ENCODE measurements at regions not wholly inside any gene's neighbourhood (a gene's known extent, or its start where the extent isn't known, plus 50 kb on each side); places are given as distances from the start of the nearest gene placed in this dataset.

DNA sequence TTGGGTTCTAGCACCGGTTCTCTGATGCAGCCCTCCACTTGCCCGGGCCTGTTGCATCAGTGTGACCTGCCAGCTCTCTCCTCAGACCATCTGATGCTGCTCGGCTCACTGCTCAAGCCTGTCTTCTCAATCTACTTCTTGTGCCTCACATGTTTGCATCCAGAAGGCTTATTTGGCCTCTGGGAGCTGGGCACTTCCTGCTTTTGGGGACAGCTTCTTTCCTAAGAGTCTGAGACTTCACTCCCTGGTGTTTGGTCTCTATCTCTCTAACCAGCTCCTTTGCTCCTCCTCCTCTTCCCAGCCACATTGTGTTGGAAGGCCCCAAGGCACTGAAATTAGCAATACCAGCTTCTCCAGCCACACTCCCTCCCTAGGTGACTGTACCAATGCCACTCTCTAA lies 212.8 kb downstream of the CDCA7 start:
- H3K4me1 ChIP-seq = peaks cover 8% of the 10 kb centered on the region
- 71 to 84% (median 75%) methylated on average over 3 of the region's 3 CpGs for WGBS, 3 donors
- H3K36me3 ChIP-seq (ENCODE audit: insufficient read depth in 1 of 2, low read depth in 1 of 2) = no peaks in the 10 kb centered on the region
- no peaks in the 10 kb centered on the region for H3K27me3 ChIP-seq (ENCODE audit: insufficient read depth in 3 of 3, low read length in 2 of 3)
- intact Hi-C loops (cut with DNase I) = no loop called here
- H3K4me3 ChIP-seq = no peak overlapping the region
- H3K9me3 ChIP-seq = no peaks in the 10 kb centered on the region
- TF ChIP-seq, protein P1, sequence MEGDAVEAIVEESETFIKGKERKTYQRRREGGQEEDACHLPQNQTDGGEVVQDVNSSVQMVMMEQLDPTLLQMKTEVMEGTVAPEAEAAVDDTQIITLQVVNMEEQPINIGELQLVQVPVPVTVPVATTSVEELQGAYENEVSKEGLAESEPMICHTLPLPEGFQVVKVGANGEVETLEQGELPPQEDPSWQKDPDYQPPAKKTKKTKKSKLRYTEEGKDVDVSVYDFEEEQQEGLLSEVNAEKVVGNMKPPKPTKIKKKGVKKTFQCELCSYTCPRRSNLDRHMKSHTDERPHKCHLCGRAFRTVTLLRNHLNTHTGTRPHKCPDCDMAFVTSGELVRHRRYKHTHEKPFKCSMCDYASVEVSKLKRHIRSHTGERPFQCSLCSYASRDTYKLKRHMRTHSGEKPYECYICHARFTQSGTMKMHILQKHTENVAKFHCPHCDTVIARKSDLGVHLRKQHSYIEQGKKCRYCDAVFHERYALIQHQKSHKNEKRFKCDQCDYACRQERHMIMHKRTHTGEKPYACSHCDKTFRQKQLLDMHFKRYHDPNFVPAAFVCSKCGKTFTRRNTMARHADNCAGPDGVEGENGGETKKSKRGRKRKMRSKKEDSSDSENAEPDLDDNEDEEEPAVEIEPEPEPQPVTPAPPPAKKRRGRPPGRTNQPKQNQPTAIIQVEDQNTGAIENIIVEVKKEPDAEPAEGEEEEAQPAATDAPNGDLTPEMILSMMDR (IDR thresholded peaks at IDR 0.05) = no peak
- ATAC-seq (no peak), DNase-seq (no peak)
- H3K27ac ChIP-seq = no peak overlapping the region

DNA sequence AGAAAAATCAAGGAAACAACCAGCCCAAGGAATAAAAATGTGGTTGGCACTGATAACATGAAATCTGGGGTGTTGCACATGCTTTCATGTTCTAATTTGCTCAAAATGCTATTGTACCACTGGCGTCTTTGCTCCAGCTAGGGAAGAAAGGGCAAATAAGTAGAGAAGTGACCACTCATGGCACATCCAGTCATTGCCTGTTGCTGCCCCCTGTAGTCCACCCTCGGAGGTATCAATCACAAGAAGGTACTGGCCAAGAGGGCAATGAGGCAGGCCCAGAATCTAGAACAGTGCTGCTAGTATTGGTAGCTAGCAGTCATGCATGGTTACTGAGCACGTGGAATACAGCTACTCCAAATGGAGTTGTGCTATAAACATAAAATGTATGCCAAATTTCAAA lies 213.4 kb downstream of the CDCA7 start:
- ATAC-seq = no peak
- peak in 1 of 2 donors; percentile 23 for DNase-seq
- WGBS, 3 donors = 47 to 66% (median 52%) methylated on average over 3 of the region's 3 CpGs
- Histone ChIP-seq H3K27ac (no peak overlapping the region), H3K36me3 (ENCODE audit: insufficient read depth in 1 of 2, low read depth in 1 of 2) (no peaks in the 10 kb centered on the region), H3K9me3 (no peaks in the 10 kb centered on the region), H3K4me1 (peaks cover 8% of the 10 kb centered on the region), H3K4me3 (no peak overlapping the region), H3K27me3 (ENCODE audit: insufficient read depth in 3 of 3, low read length in 2 of 3) (no peaks in the 10 kb centered on the region)
- intact Hi-C loops (cut with DNase I) = no loop called here
- TF ChIP-seq, protein P1 (IDR thresholded peaks at IDR 0.05) = peak; percentile 22

DNA sequence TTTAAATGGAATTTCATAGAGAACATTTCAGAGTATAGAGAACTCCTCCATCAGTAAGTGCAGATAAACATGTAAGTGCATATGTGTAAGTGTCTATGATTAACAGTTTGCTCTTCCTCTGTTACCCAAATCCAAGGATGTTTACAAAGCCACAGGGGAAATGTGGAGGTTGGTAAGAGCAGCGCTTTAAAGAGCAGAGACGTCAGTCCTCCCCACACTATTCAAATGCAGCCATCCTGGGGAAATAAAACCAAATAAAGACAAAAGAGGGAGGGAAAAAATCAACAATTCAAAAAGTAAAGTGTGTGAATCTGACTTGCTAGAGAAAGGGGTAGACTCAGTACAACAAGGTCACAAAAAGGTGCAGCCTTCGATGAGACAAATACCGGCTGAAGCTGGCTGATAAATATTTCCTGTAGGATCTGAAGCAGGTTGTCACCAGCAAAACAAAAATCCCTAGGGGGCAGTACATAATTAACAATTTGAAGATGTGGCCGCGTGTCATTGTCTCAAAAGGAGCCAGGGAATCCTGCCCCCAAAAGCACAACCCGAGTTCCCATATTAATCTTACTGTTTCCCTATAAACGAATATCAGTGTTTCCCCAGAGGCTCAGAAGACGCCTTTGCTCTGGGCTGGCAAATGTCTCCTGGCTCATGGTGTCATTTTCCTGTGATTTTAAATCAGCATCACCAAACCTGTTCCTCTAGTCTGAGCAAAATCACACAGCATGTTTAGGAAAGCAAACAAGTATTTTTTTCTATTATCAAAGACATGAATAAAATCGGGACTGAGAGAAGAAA lies 216.5 kb downstream of the CDCA7 start:
- intact Hi-C loops (cut with DNase I) = loop anchor here (5.0 to 10.0 kb wide), 6 partner anchors 94 to 764 kb away; partner anchors contain the start of gene SP9 (in 1 of the 2)
- TF ChIP-seq, protein P1 (IDR thresholded peaks at IDR 0.05) = peak; percentile 47
- no peak overlapping the region for H3K27ac ChIP-seq
- peak; percentile 54 to 91 (median 72) for ATAC-seq
- no peaks in the 10 kb centered on the region for H3K36me3 ChIP-seq (ENCODE audit: insufficient read depth in 1 of 2, low read depth in 1 of 2)
- H3K4me3 ChIP-seq = peak overlapping the region; percentile 35
- 12 to 17% (median 13%) methylated on average over 10 of the region's 10 CpGs for WGBS, 3 donors
- H3K9me3 ChIP-seq = no peaks in the 10 kb centered on the region
- DNase-seq = no peak
- H3K4me1 ChIP-seq = peaks cover 8% of the 10 kb centered on the region
- no peaks in the 10 kb centered on the region for H3K27me3 ChIP-seq (ENCODE audit: insufficient read depth in 3 of 3, low read length in 2 of 3)

DNA sequence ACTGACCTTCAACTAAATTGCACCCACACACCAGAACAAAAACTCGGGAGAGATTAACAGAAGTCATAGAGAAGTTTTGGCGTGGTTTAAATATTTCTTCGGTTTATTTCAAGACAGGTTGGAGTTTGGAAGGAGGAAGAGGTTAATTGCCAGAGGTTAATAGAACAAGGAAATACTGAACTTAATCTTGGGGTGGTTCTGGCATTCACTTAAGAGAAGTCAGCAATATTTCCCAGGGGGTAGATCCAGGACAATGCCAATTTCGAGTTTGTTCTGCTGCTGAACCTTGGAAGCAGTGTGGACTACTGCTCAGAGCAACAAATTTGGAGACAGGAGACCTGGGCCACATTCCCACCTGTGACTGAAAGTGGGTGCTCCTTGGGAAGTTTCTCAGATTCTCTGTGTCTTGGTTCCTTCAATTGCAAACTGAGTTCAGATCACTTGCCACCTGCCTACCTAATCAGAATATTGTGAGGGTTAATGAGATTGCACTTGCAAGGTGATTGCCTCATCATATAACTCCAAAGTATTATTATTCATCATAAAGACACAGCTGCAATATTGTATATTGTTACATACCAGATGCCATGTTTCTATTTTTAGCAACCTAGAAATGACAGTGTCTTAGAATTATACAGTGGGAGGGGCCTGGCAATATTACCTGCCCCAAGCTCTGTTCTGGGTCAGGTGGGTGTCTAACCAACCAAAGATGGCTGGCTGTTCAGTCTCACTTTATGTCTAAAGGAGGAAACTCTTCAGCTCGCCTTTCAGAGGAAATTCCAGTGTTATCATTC lies 217.4 kb downstream of the CDCA7 start:
- intact Hi-C loops (cut with DNase I) = loop anchor here (5.0 to 10.0 kb wide), 6 partner anchors 93 to 763 kb away; partner anchors contain the start of gene SP9 (in 1 of the 2)
- peak in 1 of 4 donors; percentile 20 for ATAC-seq

More for the DNA sequence above, 217.4 kb downstream of the CDCA7 start:
- TF ChIP-seq, protein P1 (IDR thresholded peaks at IDR 0.05) = no peak
- DNase-seq = no peak
- Histone ChIP-seq H3K4me1 (peaks cover 8% of the 10 kb centered on the region), H3K27ac (no peak overlapping the region), H3K27me3 (ENCODE audit: insufficient read depth in 3 of 3, low read length in 2 of 3) (no peaks in the 10 kb centered on the region), H3K36me3 (ENCODE audit: insufficient read depth in 1 of 2, low read depth in 1 of 2) (no peaks in the 10 kb centered on the region), H3K4me3 (no peak overlapping the region), H3K9me3 (no peaks in the 10 kb centered on the region)
- WGBS, 3 donors = 27 to 31% (median 29%) methylated on average over 5 of the region's 5 CpGs
